KMS-11 (cell line): ENCODE measurements at regions not wholly inside any gene's neighbourhood (a gene's known extent, or its start where the extent isn't known, plus 50 kb on each side); places are given as distances from the start of the nearest gene placed in this dataset.
A peak's percentile ranks its signal among the peaks of the same experiment; 100 is the strongest.

Source experiments
- H2AFZ ChIP-seq: fragments of 200-600 bp; sonication (generic); 2 replicates; pipeline ENCODE4 v1.6.1; 2016; ENCODE audit warnings: antibody characterized with exemption, mixed run types, low read depth
- H3K27ac ChIP-seq: fragments of 200-600 bp; sonication (generic); 2 replicates; pipeline ENCODE4 v1.6.1; 2016; ENCODE audit warnings: mild to moderate bottlenecking, mixed run types
- H3K27me3 ChIP-seq: fragments of 200-600 bp; sonication (generic); 2 replicates; pipeline ENCODE4 v1.6.1; 2017; ENCODE audit warnings: mild to moderate bottlenecking, low read depth, mixed run types, moderate library complexity; ENCODE audit not compliant: insufficient read depth
- H3K36me3 ChIP-seq: fragments of 200-600 bp; sonication (generic); 2 replicates; pipeline ENCODE4 v1.6.1; 2017; ENCODE audit warnings: mild to moderate bottlenecking, mixed run types; ENCODE audit not compliant: insufficient read depth
- H3K4me1 ChIP-seq: fragments of 200-600 bp; sonication (generic); 2 replicates; pipeline ENCODE4 v1.6.1; 2016; ENCODE audit warnings: mild to moderate bottlenecking, low read depth, mixed run types; ENCODE audit not compliant: poor library complexity, severe bottlenecking
- H3K4me2 ChIP-seq: fragments of 200-600 bp; sonication (generic); 2 replicates; pipeline ENCODE4 v1.7.0; 2016; ENCODE audit warnings: mild to moderate bottlenecking, mixed run types
- H3K4me3 ChIP-seq: fragments of 200-600 bp; sonication (generic); IDR thresholded peaks from 2 replicates; pipeline ENCODE4 v1.6.1; 2017; ENCODE audit warnings: low read depth, low read length, mixed read lengths; ENCODE audit not compliant: insufficient read depth
- H3K79me2 ChIP-seq: fragments of 200-600 bp; sonication (generic); 2 replicates; pipeline ENCODE4 v1.6.1; 2016; ENCODE audit warnings: low read depth, mixed run types; ENCODE audit not compliant: insufficient read depth
- H3K9ac ChIP-seq: fragments of 200-600 bp; sonication (generic); 2 replicates; pipeline ENCODE4 v1.6.1; 2016; ENCODE audit warnings: mild to moderate bottlenecking, mixed run types
- H4K20me1 ChIP-seq: fragments of 200-600 bp; sonication (generic); 2 replicates; pipeline ENCODE4 v1.6.1; 2016; ENCODE audit warnings: mild to moderate bottlenecking, mixed run types; ENCODE audit not compliant: insufficient read depth
- TF ChIP-seq, protein P1 (sequence below): fragments of 200-600 bp; sonication (generic); conservative IDR thresholded peaks from 2 replicates; pipeline ENCODE4 v1.6.1; 2017; ENCODE audit warnings: low read depth, mild to moderate bottlenecking, antibody characterized with exemption, low read length, moderate library complexity, mixed read lengths

- Histone ChIP-seq H3K9ac (no peak overlapping the region), H2AFZ (peak overlapping the region; percentile 16; the same call in 1 of the 2 replicates), H4K20me1 (no peaks in the 10 kb centered on the region), H3K4me3 (no peak overlapping the region), H3K27ac (no peak overlapping the region), H3K79me2 (no peaks in the 10 kb centered on the region), H3K4me2 (no peak overlapping the region), H3K4me1 (peaks cover 46% of the 10 kb centered on the region), H3K36me3 (no peaks in the 10 kb centered on the region), H3K27me3 (no peaks in the 10 kb centered on the region)
- TF ChIP-seq, protein P1, sequence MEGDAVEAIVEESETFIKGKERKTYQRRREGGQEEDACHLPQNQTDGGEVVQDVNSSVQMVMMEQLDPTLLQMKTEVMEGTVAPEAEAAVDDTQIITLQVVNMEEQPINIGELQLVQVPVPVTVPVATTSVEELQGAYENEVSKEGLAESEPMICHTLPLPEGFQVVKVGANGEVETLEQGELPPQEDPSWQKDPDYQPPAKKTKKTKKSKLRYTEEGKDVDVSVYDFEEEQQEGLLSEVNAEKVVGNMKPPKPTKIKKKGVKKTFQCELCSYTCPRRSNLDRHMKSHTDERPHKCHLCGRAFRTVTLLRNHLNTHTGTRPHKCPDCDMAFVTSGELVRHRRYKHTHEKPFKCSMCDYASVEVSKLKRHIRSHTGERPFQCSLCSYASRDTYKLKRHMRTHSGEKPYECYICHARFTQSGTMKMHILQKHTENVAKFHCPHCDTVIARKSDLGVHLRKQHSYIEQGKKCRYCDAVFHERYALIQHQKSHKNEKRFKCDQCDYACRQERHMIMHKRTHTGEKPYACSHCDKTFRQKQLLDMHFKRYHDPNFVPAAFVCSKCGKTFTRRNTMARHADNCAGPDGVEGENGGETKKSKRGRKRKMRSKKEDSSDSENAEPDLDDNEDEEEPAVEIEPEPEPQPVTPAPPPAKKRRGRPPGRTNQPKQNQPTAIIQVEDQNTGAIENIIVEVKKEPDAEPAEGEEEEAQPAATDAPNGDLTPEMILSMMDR: no peak
Observed at GRCh38 chr15:61702224-61703020, 357.8 kb downstream of the VPS13C start.

GRCh38 chr15:61701455-61701854, 358.8 kb downstream of the VPS13C start:
- TF ChIP-seq, protein P1: no peak
- Histone ChIP-seq H3K4me3 (no peak overlapping the region), H3K4me2 (peak overlapping the region; percentile 61), H3K9ac (no peak overlapping the region), H2AFZ (peak overlapping the region; percentile 64; the same call in 1 of the 2 replicates), H3K79me2 (no peaks in the 10 kb centered on the region), H3K27me3 (no peaks in the 10 kb centered on the region), H3K36me3 (no peaks in the 10 kb centered on the region), H3K27ac (peak overlapping the region; percentile 47; the same call in 1 of the 2 replicates), H3K4me1 (peaks cover 46% of the 10 kb centered on the region), H4K20me1 (no peaks in the 10 kb centered on the region)

DNA sequence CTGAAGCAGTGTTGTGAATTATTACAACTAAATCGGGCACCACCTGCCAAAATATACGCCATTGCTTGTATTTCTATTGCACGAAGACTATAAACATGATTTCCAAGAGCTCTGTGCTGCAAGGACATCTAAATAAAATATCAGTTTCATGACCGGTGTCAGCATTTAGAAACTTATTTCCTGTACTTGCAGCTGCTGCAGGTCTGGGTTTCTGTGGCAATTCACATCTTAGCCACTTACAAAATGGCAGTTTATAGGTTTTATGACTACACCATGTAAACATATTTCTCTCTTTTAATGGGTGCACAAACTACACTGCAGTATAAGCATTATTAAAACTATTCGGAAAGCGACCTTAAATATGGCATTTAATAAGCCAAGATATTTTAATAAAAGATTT, 359.4 kb downstream of the VPS13C start:
- H3K4me2 ChIP-seq: peak overlapping the region; percentile 61
- peak overlapping the region; percentile 47 for H3K27ac ChIP-seq
- no peak overlapping the region; the same call in 1 of the 2 replicates for H3K9ac ChIP-seq
- H4K20me1 ChIP-seq: no peaks in the 10 kb centered on the region
- TF ChIP-seq, protein P1: no peak
- H3K36me3 ChIP-seq: no peaks in the 10 kb centered on the region
- H3K4me3 ChIP-seq: no peak overlapping the region
- no peaks in the 10 kb centered on the region for H3K27me3 ChIP-seq
- H3K79me2 ChIP-seq: no peaks in the 10 kb centered on the region
- peak overlapping the region; percentile 64 for H2AFZ ChIP-seq
- H3K4me1 ChIP-seq: peaks cover 46% of the 10 kb centered on the region

DNA sequence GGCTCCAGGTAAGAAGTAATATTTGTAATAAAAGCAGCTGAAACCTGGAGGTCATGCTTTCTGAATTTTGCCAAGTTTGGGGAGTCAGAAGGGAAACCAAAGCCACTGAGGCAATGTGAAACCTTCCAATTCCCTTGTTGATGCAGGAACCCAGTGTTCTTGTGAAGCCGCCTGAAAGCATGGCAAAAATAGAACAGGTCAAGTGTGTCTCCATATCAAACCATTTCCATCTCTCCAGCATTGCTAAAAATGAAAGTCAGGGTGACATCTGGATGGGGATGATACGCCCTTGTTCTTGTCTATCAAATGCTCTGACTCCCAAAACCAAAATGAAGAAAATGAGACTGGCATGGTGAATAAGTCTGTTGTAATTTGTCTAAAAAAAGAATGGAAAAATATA, 362.5 kb downstream of the VPS13C start:
- Histone ChIP-seq H3K27me3 (no peaks in the 10 kb centered on the region), H3K4me1 (peaks cover 32% of the 10 kb centered on the region), H4K20me1 (no peaks in the 10 kb centered on the region), H3K4me2 (no peak overlapping the region), H3K4me3 (no peak overlapping the region), H2AFZ (no peak overlapping the region), H3K27ac (no peak overlapping the region), H3K36me3 (no peaks in the 10 kb centered on the region), H3K79me2 (no peaks in the 10 kb centered on the region), H3K9ac (no peak overlapping the region)
- TF ChIP-seq, protein P1: no peak
